ENCODE measurements at regions not wholly inside any gene's neighbourhood (a gene's known extent, or its start where the extent isn't known, plus 50 kb on each side); places are given as distances from the start of the nearest gene placed in this dataset.

DNA sequence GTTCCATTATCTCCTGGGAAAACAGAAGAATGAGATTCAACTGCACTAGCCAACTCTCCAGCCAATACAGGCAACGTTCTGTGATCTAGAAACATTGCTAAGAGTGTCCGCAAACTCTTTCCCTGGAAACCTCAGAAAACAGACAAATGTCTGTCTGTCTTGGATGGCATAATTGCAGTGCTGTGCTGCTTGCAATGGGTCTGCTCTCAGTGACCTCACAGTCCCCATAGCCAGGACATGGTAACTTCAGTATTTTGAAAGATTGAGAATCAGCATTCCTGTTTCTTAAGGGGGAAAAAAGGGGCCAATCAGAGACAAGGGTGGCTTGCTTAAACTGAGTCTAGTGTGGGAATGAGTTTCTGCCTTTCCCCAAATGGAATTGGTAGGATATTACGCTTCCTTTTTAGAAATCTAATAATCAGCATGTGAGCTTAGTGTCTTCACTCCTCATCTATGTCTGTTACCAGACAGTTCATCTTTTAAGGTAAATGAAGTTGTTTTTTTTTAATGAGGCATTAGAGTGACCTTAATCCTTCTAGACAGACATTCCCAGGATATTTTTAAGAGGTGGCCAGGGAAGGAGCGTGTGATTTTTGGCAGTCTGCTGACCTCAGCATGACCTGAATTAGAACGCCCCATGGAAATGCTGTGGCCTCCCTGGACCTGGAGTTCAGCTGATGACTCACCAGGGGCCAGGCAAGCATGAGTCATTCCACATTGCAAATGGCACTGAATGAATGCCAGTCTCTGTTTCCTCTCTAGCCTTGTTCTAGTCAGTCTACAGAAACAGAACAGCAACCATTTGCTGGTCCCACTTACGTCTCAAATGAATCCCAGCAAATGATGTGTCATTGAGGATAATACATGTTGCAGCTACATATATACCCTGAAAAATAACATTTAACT, 210.2 kb upstream of the ACTBL2 start:
- TF ChIP-seq, protein P1, sequence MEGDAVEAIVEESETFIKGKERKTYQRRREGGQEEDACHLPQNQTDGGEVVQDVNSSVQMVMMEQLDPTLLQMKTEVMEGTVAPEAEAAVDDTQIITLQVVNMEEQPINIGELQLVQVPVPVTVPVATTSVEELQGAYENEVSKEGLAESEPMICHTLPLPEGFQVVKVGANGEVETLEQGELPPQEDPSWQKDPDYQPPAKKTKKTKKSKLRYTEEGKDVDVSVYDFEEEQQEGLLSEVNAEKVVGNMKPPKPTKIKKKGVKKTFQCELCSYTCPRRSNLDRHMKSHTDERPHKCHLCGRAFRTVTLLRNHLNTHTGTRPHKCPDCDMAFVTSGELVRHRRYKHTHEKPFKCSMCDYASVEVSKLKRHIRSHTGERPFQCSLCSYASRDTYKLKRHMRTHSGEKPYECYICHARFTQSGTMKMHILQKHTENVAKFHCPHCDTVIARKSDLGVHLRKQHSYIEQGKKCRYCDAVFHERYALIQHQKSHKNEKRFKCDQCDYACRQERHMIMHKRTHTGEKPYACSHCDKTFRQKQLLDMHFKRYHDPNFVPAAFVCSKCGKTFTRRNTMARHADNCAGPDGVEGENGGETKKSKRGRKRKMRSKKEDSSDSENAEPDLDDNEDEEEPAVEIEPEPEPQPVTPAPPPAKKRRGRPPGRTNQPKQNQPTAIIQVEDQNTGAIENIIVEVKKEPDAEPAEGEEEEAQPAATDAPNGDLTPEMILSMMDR (IDR thresholded peaks at IDR 0.05) = no peak
- TF ChIP-seq POLR2A (IDR thresholded peaks at IDR 0.05) = no peak
